LNCaP clone FGC (cell line): ENCODE measurements at regions not wholly inside any gene's neighbourhood (a gene's known extent, or its start where the extent isn't known, plus 50 kb on each side); places are given as distances from the start of the nearest gene placed in this dataset.

Experiments
- DNase-seq: peaks from one replicate; pipeline ENCODE4 v3.0.0-alpha.2; 2011; ENCODE audit warnings: low read depth
- H3K4me3 ChIP-seq: 2 replicates; pipeline ENCODE4 v1.5.1; 2011; ENCODE audit warnings: mild to moderate bottlenecking, low read depth, low read length, control low read depth
- TF ChIP-seq, protein P1 (sequence below): IDR thresholded peaks from 2 replicates; pipeline ENCODE4 v1.5.1; 2012; ENCODE audit warnings: mild to moderate bottlenecking; ENCODE audit not compliant: control insufficient read depth, insufficient read depth; ENCODE audit errors: extremely low read depth

DNA sequence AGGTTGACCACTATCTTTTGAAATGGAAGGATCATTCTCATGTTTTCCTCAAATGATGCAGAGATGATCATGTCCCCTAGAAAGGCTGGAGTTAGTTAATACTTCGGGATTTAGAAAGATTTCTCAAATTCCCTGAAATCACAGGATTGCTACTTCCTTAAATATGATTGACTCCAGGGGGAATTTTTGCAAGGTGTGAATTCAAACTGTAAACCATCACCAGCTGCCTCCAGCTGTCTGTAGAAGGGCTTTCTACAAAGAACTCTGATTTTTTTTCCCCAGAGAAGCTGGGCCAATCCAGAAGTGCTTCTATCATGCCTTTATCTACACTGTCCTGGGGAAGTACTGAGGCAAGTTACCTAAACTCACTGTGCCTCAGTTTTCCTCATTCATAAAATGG is 114.5 kb downstream of the EDN1 start:
- no peak overlapping the region for H3K4me3 ChIP-seq
- no peak for DNase-seq
- TF ChIP-seq, protein P1, sequence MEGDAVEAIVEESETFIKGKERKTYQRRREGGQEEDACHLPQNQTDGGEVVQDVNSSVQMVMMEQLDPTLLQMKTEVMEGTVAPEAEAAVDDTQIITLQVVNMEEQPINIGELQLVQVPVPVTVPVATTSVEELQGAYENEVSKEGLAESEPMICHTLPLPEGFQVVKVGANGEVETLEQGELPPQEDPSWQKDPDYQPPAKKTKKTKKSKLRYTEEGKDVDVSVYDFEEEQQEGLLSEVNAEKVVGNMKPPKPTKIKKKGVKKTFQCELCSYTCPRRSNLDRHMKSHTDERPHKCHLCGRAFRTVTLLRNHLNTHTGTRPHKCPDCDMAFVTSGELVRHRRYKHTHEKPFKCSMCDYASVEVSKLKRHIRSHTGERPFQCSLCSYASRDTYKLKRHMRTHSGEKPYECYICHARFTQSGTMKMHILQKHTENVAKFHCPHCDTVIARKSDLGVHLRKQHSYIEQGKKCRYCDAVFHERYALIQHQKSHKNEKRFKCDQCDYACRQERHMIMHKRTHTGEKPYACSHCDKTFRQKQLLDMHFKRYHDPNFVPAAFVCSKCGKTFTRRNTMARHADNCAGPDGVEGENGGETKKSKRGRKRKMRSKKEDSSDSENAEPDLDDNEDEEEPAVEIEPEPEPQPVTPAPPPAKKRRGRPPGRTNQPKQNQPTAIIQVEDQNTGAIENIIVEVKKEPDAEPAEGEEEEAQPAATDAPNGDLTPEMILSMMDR = no peak

DNA sequence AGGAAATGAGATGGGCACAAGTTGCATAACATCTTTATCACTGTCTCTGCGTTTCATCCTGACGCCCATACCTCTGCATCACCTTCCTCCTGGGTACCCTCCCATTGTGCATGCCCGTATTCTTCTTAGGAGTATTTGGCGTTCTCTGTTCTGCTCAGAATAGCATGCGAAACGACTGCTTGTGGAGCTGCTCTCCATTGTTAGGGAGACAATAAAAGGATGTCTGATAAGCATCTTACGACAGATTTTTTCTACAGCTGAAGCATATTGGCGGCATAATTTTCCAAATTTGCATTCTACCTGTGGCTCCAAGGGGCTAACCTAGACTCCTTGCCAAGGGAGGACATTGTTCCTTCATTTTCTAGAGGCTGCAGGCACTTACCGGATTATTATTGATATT is 118.6 kb downstream of the EDN1 start:
- DNase-seq = no peak
- no peak overlapping the region for H3K4me3 ChIP-seq
- TF ChIP-seq, protein P1 = no peak

DNA sequence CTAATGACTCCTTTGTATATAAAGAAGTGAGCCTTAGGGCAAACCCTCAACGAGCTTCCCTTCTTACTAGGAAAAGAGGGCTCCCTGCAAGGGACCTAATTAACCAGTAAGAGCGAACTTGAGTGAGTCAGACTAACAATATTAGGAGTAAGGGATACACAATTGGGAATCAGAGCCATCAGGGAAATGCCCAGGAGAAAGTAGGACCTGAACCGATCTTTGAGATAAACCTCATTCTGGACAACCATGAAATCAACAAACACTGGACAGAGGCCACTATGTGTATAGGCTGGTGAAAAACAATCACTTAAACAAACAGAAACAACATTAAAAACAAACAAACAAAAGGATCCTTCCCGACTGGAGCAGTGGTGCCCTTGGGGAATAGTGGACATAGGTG is 120.8 kb downstream of the EDN1 start:
- DNase-seq = no peak
- TF ChIP-seq, protein P1 = no peak
- H3K4me3 ChIP-seq = no peak overlapping the region

DNA sequence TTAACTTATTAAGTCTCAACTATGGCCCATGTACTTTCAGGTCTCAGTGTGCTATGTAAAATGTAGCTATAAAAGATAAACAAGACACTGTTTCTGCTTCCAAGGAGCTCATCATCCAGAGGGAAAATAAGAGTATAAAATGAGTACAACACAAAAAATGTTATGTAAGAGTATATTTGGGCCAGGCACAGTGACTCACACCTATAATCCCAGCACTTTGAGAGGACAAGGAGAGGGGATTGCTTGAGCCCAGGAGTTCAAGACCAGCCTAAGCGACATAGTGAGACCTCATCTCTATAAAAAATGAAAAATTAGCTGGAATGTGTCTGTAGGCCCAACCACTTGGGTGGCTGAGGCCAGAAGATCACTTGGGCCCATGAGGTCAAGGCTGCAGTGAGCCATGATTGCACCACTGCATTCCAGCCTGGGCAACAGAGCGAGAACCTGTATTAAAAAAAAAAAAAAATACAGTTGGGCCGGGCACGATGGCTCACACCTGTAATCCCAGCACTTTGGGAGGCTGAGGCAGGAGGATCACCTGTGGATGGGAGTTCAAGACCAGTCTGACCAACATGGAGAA is 124.0 kb downstream of the EDN1 start:
- DNase-seq = no peak
- TF ChIP-seq, protein P1 = no peak

DNA sequence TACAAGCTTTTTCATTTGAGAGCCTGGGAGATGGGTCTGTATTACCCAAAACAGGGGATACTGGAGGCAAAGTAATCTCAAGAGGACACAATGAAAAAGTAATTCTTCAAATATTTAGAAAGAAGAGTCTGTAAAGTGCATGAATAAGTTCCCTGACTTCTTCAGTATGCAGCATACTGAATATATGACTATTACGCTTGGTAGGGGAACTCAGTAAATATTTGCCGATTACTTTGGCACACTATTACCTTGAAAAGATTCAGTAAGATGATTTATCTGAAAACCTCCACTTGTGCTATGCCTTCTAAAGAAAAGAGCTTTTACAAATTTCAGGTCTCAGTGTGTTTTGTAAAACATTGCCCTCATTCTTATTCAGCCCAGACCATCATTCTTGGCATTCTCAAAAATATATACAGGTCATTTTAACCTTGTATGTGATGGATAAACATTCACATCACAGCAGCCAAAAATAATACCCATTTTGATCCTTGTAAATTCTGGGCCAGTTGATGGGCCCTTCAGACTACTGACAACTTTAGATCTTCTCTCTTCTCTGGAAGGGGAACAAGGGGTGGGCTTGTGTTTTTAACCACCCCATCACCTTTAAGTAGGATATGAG is 125.9 kb downstream of the EDN1 start:
- DNase-seq = no peak
- TF ChIP-seq, protein P1 = no peak
- H3K4me3 ChIP-seq = no peak overlapping the region

More for the DNA sequence above, 124.0 kb downstream of the EDN1 start:
- H3K4me3 ChIP-seq = no peak overlapping the region

DNA sequence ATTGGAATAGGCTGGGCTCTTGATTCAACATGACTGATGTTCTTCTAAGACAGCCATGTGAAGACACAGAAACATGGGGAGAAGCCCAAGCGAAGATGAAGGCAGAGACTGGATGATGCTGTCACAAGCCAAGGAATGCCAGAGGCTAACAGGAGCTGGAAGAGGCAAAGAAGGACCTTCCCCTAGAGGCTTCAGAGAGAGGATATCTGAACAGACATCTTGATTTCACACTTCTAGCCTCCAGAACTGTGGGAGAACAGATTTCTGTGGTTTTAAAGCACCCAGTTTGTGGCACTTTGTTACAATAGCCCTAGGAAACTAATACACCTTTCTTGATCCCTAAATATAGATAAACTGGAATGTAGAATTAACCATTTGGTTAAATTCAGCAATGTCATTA is 127.0 kb downstream of the EDN1 start:
- TF ChIP-seq, protein P1 = no peak
- DNase-seq = no peak
- H3K4me3 ChIP-seq = no peak overlapping the region

DNA sequence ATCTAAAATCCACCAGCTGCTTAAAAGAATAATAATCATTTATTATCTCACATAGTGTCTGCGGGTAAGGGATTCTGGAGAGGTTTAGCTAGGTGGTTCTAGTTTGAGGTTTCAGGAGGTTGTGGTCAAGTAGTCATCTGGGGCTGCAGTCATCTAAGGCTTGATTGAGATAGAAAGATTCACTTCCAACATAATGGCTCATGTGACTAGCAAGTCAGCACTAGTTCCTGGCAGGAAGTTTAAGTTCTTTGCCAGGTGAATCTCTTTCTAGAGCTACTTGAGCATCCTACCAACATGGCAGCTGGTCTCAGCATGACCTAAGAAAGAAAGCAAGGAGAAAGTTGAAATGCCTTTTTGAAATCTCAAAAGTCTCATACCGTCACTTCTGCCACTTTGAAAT is 128.8 kb downstream of the EDN1 start:
- TF ChIP-seq, protein P1 = no peak
- no peak for DNase-seq

More for the DNA sequence above, 128.8 kb downstream of the EDN1 start:
- no peak overlapping the region for H3K4me3 ChIP-seq
